GM12878 (cell line): ENCODE measurements at regions not wholly inside any gene's neighbourhood (a gene's known extent, or its start where the extent isn't known, plus 50 kb on each side); places are given as distances from the start of the nearest gene placed in this dataset.

Source experiments
- ATF2 ChIP-seq: IDR thresholded peaks from 2 replicates; pipeline ENCODE4 v1.6.1; 2012; ENCODE audit warnings: low read length, inconsistent platforms
- BRCA1 ChIP-seq: IDR thresholded peaks from 2 replicates; pipeline ENCODE4 v1.6.1; 2011; ENCODE audit warnings: low read depth, low read length, improper control_type of control experiment
- CTCF ChIP-seq, 3 experiments: IDR thresholded peaks in 2 of 3; conservative IDR thresholded peaks in 1 of 3; 2 replicates each; pipeline ENCODE4 v1.5.1; 2011; ENCODE audit warnings: low read depth in 3 of 3, low read length in 3 of 3, mild to moderate bottlenecking in 3 of 3, control low read depth in 2 of 3, moderate library complexity in 2 of 3, inconsistent platforms in 1 of 3, mixed read lengths in 1 of 3; ENCODE audit not compliant: control insufficient read depth in 2 of 3, insufficient read depth in 1 of 3; ENCODE audit errors: extremely low read depth in 1 of 3
- ELK1 ChIP-seq: IDR thresholded peaks from 2 replicates; pipeline ENCODE4 v1.6.1; 2012; ENCODE audit warnings: low read depth, low read length, improper control_type of control experiment
- EP300 ChIP-seq, 2 experiments: fragments of 150-350 bp in 1 of 2; IDR thresholded peaks; 2 replicates each; pipeline ENCODE4 v1.6.1; 2011 to 2012; ENCODE audit warnings: low read depth in 2 of 2, low read length in 2 of 2, borderline replicate concordance in 1 of 2, improper control_type of control experiment in 1 of 2, inconsistent platforms in 1 of 2; ENCODE audit not compliant: control insufficient read depth in 1 of 2
- IKZF1 ChIP-seq: fragments of 450-650 bp; conservative IDR thresholded peaks from 2 replicates; pipeline ENCODE4 v1.6.1; 2017; ENCODE audit warnings: antibody characterized with exemption, mild to moderate bottlenecking
- IRF3 ChIP-seq: fragments of 450-650 bp; IDR thresholded peaks from 2 replicates; pipeline ENCODE4 v1.6.1; 2014; ENCODE audit warnings: mild to moderate bottlenecking
- MTA3 ChIP-seq: IDR thresholded peaks from 2 replicates; pipeline ENCODE4 v1.6.1; 2012; ENCODE audit warnings: low read length, inconsistent platforms, borderline replicate concordance
- POLR2A ChIP-seq: IDR thresholded peaks from 2 replicates; pipeline ENCODE4 v1.6.1; 2011; ENCODE audit warnings: low read depth, mild to moderate bottlenecking, low read length
- POLR2AphosphoS5 ChIP-seq: IDR thresholded peaks from 2 replicates; pipeline ENCODE4 v1.6.1; 2011; ENCODE audit warnings: mild to moderate bottlenecking, low read length, inconsistent platforms
- RAD21 ChIP-seq: IDR thresholded peaks from 2 replicates; pipeline ENCODE4 v1.6.1; 2011; ENCODE audit warnings: mild to moderate bottlenecking, low read depth, low read length, moderate library complexity; ENCODE audit not compliant: insufficient read depth
- ZNF274 ChIP-seq: IDR thresholded peaks from one replicate; pipeline ENCODE4 v1.8.0; 2011; ENCODE audit not compliant: insufficient read length, insufficient read depth
- ZNF592 ChIP-seq: fragments of 450-650 bp; IDR thresholded peaks from 2 replicates; pipeline ENCODE4 v1.6.1; 2017; ENCODE audit warnings: mild to moderate bottlenecking, moderate library complexity

- no peak for TF ChIP-seq BRCA1
- no peak for TF ChIP-seq IRF3
- no peak for TF ChIP-seq POLR2AphosphoS5
- TF ChIP-seq ZNF274, result no peak
- TF ChIP-seq CTCF (IDR thresholded peaks at IDR 0.05 in 2 of 3, conservative IDR thresholded peaks at IDR 0.05 in 1 of 3; ENCODE audit: control insufficient read depth in 2 of 3, extremely low read depth in 1 of 3, insufficient read depth in 1 of 3, low read depth in 3 of 3, low read length in 3 of 3), result no peak
- TF ChIP-seq ATF2, result 0 out of 2 replicates have a peak, but pooled peaks have one; percentile 15
- no peak for TF ChIP-seq ELK1
- TF ChIP-seq ZNF592, result no peak
- no peak for TF ChIP-seq POLR2A
- no peak for TF ChIP-seq RAD21
- no peak for TF ChIP-seq IKZF1
- no peak for TF ChIP-seq EP300 (IDR thresholded peaks at IDR 0.05; ENCODE audit: borderline replicate concordance in 1 of 2, control insufficient read depth in 1 of 2, low read depth in 2 of 2, low read length in 2 of 2)
- no peak for TF ChIP-seq MTA3
These were observed 103.7 kb upstream of the TGFBR2 start for GRCh38 chr3:30502742-30503073.
